ENCODE measurements at regions not wholly inside any gene's neighbourhood (a gene's known extent, or its start where the extent isn't known, plus 50 kb on each side); places are given as distances from the start of the nearest gene placed in this dataset.

GRCh38 chr6:56401477-56402070 lies 154.2 kb upstream of the COL21A1 start:
- Histone ChIP-seq H3K27me3 (no peaks in the 10 kb centered on the region), H3K27ac (no peak overlapping the region), H3K4me3 (no peak overlapping the region), H3K9me3 (no peaks in the 10 kb centered on the region), H3K36me3 (no peaks in the 10 kb centered on the region), H3K4me1 (peaks cover 0 to 29% (median 4%) of the 10 kb centered on the region in 4 donors)
- intact Hi-C loops (cut with DNase I): no loop called here
- DNase-seq (no peak), ATAC-seq (no peak)
- WGBS (ENCODE audit: insufficient coverage, low coverage, low lambda C conversion rate, missing lambda C conversion rate): 100% methylated on average over 1 of the region's 1 CpG
- TF ChIP-seq CTCF (IDR thresholded peaks at IDR 0.05): no peak
- no peak for TF ChIP-seq POLR2A (IDR thresholded peaks at IDR 0.05)

- Histone ChIP-seq H3K27me3 (no peaks in the 10 kb centered on the region), H3K36me3 (no peaks in the 10 kb centered on the region), H3K4me1 (peaks cover 0 to 29% (median 4%) of the 10 kb centered on the region in 4 donors), H3K27ac (peak overlapping the region in 2 of 3 donors; percentile 81 to 88), H3K9me3 (no peaks in the 10 kb centered on the region), H3K4me3 (peak overlapping the region; percentile 8 to 53 (median 53))
- WGBS (ENCODE audit: insufficient coverage, low coverage, low lambda C conversion rate, missing lambda C conversion rate): 38% methylated on average over 4 of the region's 4 CpGs
- intact Hi-C loops (cut with DNase I): no loop called here
- DNase-seq: peak in 1 of 3 donors; percentile 22
- ATAC-seq: peak; percentile 64 to 75 (median 68)
- no peak for TF ChIP-seq POLR2A (IDR thresholded peaks at IDR 0.05)
- no peak for TF ChIP-seq CTCF (IDR thresholded peaks at IDR 0.05)
Observed at GRCh38 chr6:56400273-56400672, 152.9 kb upstream of the COL21A1 start.

- H3K27me3 ChIP-seq: no peaks in the 10 kb centered on the region
- peaks cover 0 to 28% (median 4%) of the 10 kb centered on the region in 4 donors for H3K4me1 ChIP-seq
- peak overlapping the region in 2 of 3 donors; percentile 88 for H3K27ac ChIP-seq
- no peaks in the 10 kb centered on the region for H3K36me3 ChIP-seq
- H3K9me3 ChIP-seq: no peaks in the 10 kb centered on the region
- WGBS (ENCODE audit: insufficient coverage, low coverage, low lambda C conversion rate, missing lambda C conversion rate): 31% methylated on average over 10 of the region's 10 CpGs
- intact Hi-C loops (cut with DNase I): no loop called here
- TF ChIP-seq CTCF (IDR thresholded peaks at IDR 0.05) (peak in 1 of 4 donors; percentile 5), POLR2A (IDR thresholded peaks at IDR 0.05) (peak; percentile 33)
- peak overlapping the region; percentile 8 to 53 (median 53) for H3K4me3 ChIP-seq
- ATAC-seq (peak; percentile 73 to 87 (median 80)), DNase-seq (peak; percentile 62 to 77 (median 76))
Observed at GRCh38 chr6:56399672-56400263, 152.4 kb upstream of the COL21A1 start.

GRCh38 chr6:56399250-56399671 lies 151.9 kb upstream of the COL21A1 start:
- Histone ChIP-seq H3K4me3 (no peak overlapping the region), H3K27me3 (no peaks in the 10 kb centered on the region), H3K27ac (peak overlapping the region in 2 of 3 donors; percentile 84 to 88), H3K9me3 (no peaks in the 10 kb centered on the region), H3K36me3 (no peaks in the 10 kb centered on the region), H3K4me1 (peaks cover 0 to 23% (median 4%) of the 10 kb centered on the region in 4 donors)
- peak; percentile 55 to 80 (median 66) for ATAC-seq
- 30% methylated on average over 2 of the region's 2 CpGs for WGBS (ENCODE audit: insufficient coverage, low coverage, low lambda C conversion rate, missing lambda C conversion rate)
- TF ChIP-seq POLR2A (IDR thresholded peaks at IDR 0.05) (no peak), CTCF (IDR thresholded peaks at IDR 0.05) (no peak)
- peak; percentile 33 to 59 (median 51) for DNase-seq
- intact Hi-C loops (cut with DNase I): no loop called here

Data from right lobe of liver (tissue), 6 donors.